ENCODE measurements at regions not wholly inside any gene's neighbourhood (a gene's known extent, or its start where the extent isn't known, plus 50 kb on each side); places are given as distances from the start of the nearest gene placed in this dataset.

GRCh38 chr11:134800130-134800529 lies 388.1 kb upstream of the B3GAT1 start:
- intact Hi-C loops (cut with micrococcal nuclease): no loop called here
- no peak overlapping the region for H3K27ac ChIP-seq (replicated peaks)
- H3K4me1 ChIP-seq: no peaks in the 10 kb centered on the region
- H3K27me3 ChIP-seq (ENCODE audit: low read depth): peaks cover 87% of the 10 kb centered on the region
- DNase-seq: no peak
- H3K9me3 ChIP-seq (replicated peaks): no peaks in the 10 kb centered on the region
- no peaks in the 10 kb centered on the region for H3K36me3 ChIP-seq
- H3K4me3 ChIP-seq: no peak overlapping the region
- TF ChIP-seq CTCF (IDR thresholded peaks at IDR 0.05; ENCODE audit: borderline replicate concordance): no peak

- Histone ChIP-seq H3K9me3 (replicated peaks) (no peaks in the 10 kb centered on the region), H3K4me1 (no peaks in the 10 kb centered on the region), H3K36me3 (no peaks in the 10 kb centered on the region), H3K27ac (replicated peaks) (no peak overlapping the region), H3K27me3 (ENCODE audit: low read depth) (peaks cover 88% of the 10 kb centered on the region), H3K4me3 (no peak overlapping the region)
- TF ChIP-seq CTCF (IDR thresholded peaks at IDR 0.05; ENCODE audit: borderline replicate concordance): no peak
- DNase-seq: no peak
- intact Hi-C loops (cut with micrococcal nuclease): no loop called here
Measured at GRCh38 chr11:134799386-134799785, 387.3 kb upstream of the B3GAT1 start.

- intact Hi-C loops (cut with micrococcal nuclease): no loop called here
- Histone ChIP-seq H3K9me3 (replicated peaks) (no peaks in the 10 kb centered on the region), H3K4me3 (no peak overlapping the region), H3K36me3 (no peaks in the 10 kb centered on the region), H3K27ac (replicated peaks) (no peak overlapping the region), H3K4me1 (no peaks in the 10 kb centered on the region), H3K27me3 (ENCODE audit: low read depth) (peaks cover 88% of the 10 kb centered on the region)
- TF ChIP-seq CTCF (IDR thresholded peaks at IDR 0.05; ENCODE audit: borderline replicate concordance): no peak
- DNase-seq: no peak
Measured at GRCh38 chr11:134797411-134798089, 385.5 kb upstream of the B3GAT1 start.

GRCh38 chr11:134795017-134795416 lies 383.0 kb upstream of the B3GAT1 start:
- Histone ChIP-seq H3K4me1 (no peaks in the 10 kb centered on the region), H3K27ac (replicated peaks) (no peak overlapping the region), H3K4me3 (no peak overlapping the region), H3K27me3 (ENCODE audit: low read depth) (peaks cover 75% of the 10 kb centered on the region), H3K9me3 (replicated peaks) (no peaks in the 10 kb centered on the region), H3K36me3 (no peaks in the 10 kb centered on the region)
- TF ChIP-seq CTCF (IDR thresholded peaks at IDR 0.05; ENCODE audit: borderline replicate concordance): no peak
- intact Hi-C loops (cut with micrococcal nuclease): no loop called here
- no peak for DNase-seq

GRCh38 chr11:134794192-134794591 lies 382.1 kb upstream of the B3GAT1 start:
- no peak overlapping the region for H3K27ac ChIP-seq (replicated peaks)
- DNase-seq: no peak
- no peaks in the 10 kb centered on the region for H3K36me3 ChIP-seq
- no peaks in the 10 kb centered on the region for H3K4me1 ChIP-seq
- intact Hi-C loops (cut with micrococcal nuclease): no loop called here
- no peak for TF ChIP-seq CTCF (IDR thresholded peaks at IDR 0.05; ENCODE audit: borderline replicate concordance)
- peaks cover 69% of the 10 kb centered on the region for H3K27me3 ChIP-seq (ENCODE audit: low read depth)
- no peaks in the 10 kb centered on the region for H3K9me3 ChIP-seq (replicated peaks)
- H3K4me3 ChIP-seq: no peak overlapping the region

Measured in left ventricle myocardium inferior (tissue), 1 donor.